ENCODE measurements at regions not wholly inside any gene's neighbourhood (a gene's known extent, or its start where the extent isn't known, plus 50 kb on each side); places are given as distances from the start of the nearest gene placed in this dataset.
"Not testable (repeated sequence)": the region's sequence is repeated elsewhere in the genome, so short reads cannot be mapped to it uniquely, and the experiment has no call there.

DNA sequence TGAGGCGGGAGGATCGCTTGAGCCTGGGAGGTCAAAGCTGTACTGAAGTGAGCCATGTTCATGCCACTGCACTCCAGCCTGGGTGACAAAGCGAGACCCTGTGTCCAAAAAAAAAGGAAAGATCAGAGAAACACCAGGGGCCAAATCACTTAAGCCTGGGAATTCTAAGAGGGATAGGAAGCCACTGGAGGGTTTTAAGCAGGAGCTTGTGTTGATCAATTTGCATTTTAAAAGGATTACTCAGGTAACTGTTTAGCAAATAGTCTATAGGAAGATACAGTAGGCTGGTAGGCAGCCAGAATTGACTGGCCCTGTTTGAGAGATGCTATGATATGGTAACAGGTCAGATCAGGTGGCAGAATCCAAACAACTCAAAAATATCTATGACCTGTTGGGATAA lies 162.7 kb downstream of the SPTSSA start:
- no peak for DNase-seq

DNA sequence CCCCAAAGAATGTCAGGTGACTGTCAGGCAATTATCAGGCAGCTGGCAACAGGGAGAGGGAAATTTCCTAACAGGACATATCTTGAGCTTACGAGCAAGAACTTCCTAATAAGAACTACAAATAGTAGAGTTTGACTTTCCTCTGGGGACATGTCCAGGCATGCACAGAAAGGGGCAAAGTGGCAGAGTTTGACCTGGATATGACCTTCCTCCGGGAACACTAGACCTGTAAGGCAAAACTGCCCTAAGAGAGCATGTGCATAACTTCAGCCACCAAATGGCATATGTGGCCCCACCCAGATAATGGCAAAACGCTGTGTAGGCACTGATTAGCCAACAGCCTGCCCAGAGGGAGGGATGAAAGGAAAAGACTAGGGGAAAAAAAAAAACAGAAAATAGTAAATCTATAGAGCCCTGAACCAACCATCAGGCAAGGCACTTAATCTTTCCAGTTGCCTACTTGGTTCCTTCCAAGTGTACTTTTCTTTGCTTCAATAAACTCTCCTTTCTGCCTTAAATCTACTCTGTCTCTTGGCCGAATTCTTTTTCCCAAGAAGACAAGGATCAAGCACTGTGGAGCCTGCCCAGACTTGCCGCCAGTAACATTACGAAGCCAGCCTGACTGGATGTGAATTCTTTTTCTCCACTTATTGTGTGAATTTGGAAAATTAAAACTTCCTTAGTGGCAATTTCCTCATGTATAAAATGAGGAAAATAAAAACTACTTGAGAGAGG lies 164.1 kb downstream of the SPTSSA start:
- DNase-seq: no peak

DNA sequence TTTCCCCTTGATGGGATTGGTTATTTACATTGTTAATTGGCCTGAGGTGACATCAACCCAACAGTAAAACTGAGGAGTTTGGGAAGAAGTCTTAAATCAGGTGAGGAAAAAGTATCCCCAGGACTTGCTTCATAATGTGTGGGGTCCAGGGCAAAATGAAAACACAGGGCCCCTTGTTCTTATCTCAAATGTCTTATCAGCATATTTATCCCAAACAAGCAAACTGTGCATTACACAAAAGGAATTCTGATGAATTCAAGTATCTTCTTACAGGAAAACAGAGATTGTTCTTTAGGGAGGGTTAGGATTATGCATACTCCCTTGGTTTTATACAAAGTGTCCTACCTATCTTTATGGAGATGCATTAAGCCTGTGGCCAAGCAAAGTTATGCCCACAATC lies 178.4 kb downstream of the SPTSSA start:
- no peak for DNase-seq

DNA sequence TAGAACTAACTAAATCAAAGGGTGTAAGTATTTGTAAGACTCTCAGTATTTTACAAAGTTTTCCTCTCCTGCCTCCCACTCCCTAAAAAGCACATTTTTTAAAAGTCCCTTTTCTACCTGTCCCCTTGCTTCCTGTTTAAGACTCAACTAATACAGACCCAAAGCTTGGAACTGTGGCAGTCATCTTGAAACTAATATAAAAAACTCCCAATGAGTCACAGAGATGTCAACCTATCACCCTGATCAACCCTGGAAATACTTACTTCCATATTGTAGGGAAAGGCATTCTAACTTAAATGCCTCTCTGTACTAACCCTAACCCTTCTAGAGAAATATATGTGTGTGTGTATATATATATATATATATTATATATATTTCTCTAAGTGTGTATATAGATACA lies 184.8 kb downstream of the SPTSSA start:
- no peak for DNase-seq

DNA sequence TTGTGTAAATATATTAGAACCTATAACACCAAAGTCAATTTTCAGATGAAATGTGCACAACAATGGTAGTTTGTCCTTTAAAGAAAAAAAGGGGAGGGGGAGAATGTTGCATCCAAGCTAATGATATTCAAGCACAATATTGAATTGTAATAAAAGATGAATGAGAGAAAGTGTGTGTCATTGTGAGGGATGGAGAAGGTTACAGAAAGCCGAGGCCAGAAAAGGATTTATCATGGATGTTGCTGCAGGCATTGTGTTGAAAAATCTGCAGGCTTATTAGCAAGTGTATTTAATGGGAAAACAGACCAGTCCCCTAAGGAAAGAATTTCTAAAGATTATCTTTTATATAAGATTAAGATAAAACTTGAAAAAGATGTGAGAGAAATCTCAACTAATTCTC lies 186.5 kb downstream of the SPTSSA start:
- no peak for DNase-seq

DNA sequence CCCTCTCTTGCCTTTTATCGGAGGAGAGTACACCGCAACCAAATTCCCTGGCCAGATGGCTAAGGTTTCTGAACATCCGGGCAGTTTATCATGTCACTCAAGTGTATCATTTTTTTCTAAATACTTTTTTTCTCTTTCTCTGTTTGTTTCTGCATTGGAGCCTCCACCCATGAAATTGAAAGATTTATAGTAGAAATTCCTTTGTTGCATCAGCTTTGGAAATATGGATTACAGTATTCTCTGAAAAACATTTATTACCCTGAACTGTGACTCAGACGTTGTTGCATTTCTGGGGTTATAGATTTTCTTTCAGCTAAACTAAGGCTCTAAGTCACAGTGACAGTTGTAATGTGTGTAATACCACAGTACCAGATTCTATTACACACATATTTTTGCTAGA lies 187.0 kb downstream of the SPTSSA start:
- no peak for DNase-seq

DNA sequence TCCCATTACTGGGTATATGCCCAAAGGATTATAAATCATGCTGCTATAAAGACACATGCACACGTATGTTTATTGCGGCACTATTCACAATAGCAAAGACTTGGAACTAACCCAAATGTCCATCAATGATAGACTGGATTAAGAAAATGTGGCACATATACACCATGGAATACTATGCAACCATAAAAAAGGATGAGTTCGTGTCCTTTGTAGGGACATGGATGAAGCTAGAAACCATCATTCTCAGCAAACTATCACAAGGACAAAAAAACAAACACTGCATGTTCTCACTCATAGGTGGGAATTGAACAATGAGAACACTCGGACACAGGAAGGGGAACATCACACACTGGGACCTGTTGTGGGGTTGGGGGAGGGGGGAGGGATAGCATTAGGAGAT lies 188.3 kb downstream of the SPTSSA start:
- DNase-seq: not testable (repeated sequence)

DNA sequence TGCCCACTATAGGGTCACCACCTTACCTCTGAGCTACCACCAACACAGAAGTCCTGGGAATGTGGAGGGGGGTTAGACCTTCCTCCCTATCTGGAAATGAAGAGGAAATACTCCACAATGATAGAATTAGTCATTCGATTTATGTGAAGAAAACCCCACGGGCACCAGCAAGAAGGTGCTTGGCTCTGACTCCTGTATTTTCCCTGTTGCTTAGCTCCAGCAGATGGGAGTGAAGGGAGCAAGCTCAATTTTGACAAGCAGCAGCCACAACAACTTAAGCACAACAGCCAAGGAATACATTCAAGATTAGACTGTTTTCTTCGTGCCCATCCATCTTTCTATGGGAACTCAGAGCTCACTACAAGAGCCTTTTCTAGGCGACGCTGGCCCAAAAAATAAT lies 191.7 kb downstream of the SPTSSA start:
- no peak for DNase-seq

DNA sequence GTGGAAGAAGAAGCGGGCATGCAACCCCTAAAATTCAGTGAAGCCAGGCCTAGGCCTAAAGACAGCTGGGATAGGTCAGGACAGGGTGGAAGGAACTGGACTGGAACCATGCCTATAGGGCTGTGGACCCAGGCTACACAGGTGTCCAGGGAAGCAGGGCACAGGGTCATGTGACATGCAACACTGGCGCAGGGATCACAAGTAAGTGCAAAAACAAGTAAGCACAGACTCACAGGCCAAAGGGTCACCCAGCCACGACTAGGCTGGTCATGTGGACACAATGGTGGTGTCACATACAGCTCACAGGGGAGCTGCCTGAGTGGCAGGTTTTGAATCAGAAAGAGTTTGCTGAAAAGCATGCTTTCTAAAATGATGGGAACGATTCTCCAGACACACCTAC lies 195.7 kb downstream of the SPTSSA start:
- DNase-seq: no peak

DNA sequence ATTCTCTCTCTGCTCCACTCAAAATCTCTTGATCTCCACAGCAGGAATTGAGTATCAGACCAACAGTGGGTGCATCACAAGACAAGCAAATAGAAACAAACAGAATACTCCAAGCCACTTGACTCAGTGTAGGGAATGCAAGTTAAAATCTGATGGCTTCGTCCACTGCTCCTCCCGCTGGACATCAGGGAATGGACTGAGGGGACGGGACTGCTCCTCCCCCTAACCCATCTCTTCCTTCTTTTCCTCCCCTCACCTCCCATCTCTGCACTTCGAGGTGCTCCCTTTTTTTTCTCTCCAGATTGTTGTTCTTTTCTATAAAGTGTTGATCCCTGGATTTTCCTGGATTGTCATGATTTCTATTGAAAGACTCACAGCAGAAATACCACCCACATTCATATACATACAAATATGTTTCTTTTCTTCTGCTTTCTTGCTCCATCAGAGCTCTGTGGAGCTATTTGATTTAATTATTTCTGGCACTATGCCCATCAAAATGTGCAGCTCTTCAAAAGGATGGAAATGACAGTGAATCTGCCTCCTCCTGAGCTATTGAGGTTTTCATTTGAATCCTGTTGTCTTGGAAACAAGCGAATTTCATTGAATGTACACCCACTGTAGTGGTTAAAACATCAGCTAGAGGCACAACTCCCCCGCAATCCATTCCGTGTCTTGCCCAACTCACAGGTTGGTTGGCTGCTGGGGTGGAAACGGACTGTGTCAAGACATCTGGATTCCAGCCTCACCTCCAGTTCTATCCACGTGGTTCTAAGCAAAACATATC lies 199.7 kb downstream of the SPTSSA start:
- no peak for DNase-seq

DNA sequence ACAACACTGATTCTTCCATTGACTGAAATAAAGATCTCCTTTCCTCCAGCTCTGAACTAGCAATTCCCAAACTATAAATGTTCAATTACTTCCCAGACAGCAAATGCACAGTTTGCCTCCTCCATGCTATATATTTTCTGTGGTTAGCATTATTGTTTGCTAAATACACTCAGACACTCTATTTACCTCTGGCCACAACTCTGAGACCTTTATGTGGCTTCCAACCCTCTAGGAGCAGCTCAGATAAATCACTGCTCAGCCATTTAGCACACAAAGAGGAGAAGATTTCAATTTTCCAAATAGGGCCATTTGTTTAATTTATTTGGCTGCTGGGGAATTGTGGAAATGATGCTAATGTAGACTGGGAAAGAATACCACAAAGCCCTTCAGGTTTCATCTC lies 202.0 kb downstream of the SPTSSA start:
- no peak for DNase-seq

DNA sequence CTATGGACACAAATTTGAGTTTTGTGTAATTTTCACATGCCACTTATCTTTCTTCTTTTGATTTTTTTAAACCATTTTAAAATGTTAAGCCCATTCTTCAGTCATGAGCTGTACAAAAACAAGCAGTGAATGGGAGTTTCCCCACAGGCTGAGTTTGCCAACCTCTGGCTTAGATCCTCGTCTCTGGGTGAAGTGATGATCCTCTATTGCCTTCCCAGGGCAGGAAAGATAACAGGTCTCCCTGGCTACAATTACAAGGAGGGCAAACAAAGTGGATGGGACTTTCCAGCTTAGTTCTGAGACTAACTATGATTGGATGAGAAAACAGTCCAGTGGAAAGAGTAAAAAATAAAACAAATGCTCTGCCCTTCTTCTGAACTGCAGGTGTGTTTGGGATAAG lies 203.7 kb downstream of the SPTSSA start:
- peak; percentile 79 for DNase-seq

DNA sequence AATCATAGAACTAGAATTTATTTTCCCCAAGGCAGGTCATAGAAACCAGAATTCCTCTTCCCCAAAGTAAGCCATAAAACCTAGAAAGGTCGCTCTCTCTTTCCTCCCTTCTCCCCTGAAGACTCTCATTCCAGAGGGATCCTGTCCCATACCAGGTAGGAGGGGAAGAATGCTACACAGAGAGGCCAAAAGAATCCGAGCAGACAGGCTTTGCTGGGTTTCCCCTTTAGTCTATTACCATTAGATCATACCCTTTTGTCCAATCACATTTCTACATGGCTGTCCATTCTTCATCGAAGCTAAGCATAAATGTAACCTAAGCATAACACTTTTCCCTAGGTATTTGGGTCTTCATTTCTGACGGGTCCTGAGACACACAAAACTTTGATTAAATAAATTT lies 204.5 kb downstream of the SPTSSA start:
- DNase-seq: no peak

DNA sequence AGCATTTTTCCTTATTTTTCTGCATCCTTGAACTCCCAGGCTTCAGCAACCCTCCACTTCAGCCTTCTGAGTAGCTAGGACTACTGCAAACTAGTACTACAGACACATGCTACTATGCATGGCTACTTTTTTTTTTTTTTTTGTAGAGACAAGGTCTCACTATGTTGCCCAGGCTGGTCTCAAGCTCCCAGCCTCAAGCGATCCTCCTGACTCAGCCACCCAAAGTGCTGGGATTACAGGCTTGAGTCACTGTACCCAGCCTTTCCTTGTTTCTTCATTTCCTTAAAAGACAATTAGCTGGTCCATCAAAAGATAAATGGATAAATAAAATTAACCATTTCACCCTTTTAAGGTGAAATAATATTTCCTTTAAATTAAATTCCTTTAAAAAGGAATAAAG lies 205.8 kb downstream of the SPTSSA start:
- no peak for DNase-seq

DNA sequence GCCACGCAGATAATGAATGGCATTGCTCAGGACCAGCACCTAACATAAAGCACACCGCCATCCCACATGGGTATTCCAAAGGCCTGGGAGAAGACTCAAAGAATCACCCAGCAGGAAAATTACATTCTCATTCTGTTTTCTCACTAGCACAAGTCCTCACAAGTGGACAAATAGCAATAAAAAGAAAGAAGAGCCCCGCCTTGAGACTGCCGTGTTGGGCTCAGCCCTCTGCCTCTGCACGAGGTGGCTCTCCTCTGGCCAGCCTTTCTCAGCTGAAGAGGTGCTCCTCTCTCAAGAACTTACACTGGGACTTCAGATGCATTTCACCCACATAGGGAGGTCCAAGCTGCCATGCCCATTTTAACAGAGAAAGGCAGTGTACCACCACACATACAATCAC lies 207.5 kb downstream of the SPTSSA start:
- DNase-seq: no peak

DNA sequence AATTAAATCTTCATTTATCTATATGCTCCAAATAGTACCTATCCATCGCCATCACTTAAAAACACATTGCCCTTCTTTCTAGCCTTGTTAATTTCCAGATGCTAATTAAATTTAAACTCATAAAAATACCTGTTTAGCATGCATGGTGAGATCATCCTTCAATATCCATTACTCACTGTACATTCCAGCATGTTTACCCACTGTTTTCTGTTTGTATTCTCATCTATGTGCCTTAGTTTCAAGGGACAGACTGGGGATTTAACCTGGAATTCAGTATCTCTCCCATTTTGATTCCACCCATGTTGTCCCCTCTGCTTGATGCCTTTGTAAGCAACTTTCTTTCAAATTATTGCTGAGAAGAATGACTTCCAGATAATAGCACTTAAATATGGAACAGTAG lies 208.0 kb downstream of the SPTSSA start:
- no peak for DNase-seq

DNA sequence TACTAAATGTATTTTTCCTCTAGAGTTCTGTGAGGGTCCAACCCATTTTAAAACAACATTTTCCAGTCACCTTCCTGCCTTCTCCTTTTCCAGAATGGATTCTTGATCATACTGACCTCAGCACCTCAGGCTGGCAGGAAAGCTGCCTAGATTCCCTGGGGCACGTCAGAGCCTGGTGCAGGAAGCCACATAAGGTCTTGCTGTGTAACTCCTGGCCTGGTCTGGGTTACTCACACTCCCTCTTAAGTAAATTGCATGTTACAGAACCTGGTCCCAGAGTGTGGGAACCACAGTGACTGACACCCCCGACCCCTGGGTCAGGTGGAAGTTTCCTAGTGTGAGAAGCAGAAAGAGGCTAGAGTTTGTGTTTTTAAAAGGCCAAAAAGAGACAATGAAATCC lies 209.8 kb downstream of the SPTSSA start:
- no peak for DNase-seq

DNA sequence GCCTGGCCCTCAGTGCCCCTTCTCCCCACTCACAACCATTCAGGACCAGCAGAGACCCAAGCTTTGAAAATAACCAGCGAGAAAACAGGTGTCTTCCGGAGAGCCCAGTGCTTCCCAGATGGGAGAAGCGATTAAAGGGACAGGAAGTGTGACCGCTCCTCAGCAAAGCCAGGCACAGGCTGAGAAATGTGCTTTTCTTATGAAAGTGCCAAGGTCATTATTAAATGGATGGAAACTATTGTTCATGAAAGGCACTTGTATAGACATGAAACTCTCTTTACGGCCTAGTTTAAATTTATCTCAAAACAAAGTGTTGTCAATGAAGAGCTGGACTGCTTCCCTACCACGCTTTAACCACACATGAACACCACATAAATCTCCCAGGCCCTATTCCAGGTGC lies 210.4 kb downstream of the SPTSSA start:
- DNase-seq: no peak

DNA sequence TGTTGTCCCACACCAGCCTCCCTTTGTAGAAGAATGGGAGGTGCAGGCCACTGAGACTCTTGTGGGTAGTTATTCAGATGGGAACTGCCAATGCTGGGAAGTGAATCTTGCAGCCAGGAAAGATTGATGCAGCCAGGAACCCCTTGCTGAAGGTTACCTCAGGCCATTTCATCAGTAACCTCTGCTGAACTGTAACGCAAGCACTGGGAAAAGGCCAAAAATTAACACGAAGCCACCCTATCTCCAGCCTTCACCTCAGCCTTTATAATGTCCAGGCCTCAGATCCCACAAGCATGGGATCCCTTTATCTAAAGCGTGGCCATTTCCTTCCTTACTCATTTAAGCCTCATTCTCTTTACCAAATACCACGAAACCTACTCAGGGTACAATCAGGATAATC lies 211.1 kb downstream of the SPTSSA start:
- no peak for DNase-seq

DNA sequence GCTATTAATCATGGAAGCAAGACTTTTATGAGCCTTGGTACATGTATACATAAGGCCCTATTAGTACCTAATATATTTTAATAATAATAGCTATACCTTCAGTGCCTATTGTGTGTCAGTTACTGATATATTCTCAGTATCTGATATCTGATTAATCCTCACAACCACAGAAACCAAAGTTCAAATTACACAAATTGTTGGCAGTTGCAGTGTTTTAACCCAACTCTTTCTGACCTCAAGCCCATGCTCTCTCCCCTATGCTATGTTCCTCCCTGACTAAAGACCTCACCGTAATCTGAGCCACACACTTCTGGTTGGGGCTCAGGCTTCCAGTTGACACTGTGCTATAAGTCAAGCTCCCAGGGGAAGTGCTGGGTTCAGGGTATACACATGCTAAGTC lies 214.4 kb downstream of the SPTSSA start:
- no peak for DNase-seq

DNA sequence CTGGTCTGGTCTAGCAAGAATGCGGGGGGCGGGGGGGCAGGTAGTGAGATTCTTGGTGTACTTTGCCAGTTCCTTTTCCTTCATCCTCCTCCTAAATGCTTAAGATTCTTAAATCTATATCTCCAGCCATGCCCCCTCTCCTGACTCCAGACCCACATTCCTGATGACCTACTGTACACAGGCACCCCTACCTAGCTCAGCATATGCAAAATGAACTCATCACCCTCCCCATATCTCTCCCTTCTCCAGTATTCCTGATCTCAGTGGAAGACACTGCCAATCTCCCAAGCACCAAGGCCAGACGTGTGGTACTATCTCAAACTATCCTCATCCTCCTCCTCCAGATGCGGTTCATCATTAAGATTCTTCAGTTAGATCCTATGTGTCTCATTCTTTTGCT lies 215.8 kb downstream of the SPTSSA start:
- DNase-seq: no peak

DNA sequence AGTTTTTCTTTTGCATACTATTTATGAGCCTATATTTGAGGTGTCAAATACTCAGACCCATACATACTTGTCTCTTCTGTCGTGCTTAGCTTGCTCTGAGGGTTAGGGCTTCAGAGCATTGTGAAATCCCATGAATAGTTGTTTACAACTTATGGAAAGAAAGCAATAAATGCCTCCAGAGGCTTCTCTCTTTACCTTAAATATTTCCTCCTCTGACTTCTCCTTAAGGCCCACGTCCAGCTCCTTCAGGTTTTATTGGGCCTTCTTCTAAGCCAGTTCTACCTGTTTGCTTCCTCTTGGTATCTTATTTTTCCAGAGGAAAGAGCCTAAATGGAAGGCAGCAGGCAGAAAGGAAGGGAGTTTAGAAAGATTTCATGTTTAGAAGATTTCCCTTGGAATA lies 218.6 kb downstream of the SPTSSA start:
- no peak for DNase-seq

DNA sequence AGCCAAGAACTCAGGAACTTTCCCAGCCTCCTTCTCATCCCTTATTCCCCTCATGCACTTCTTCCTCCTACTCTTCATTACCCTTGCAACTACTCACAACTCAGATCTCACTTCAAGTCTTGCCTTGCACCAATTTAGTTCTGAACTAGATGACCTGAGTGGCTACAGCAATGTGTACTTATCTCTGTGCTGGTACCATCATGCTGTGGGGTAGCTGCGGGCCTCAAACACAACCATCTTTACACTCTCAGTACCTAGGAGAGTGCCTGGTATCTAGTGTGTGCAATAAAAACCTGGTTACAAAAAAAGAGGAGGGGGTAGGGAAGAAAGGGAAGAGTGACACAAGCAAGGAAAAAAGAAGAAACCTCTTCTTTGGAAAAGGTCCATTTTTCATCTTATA lies 219.0 kb downstream of the SPTSSA start:
- DNase-seq: no peak

DNA sequence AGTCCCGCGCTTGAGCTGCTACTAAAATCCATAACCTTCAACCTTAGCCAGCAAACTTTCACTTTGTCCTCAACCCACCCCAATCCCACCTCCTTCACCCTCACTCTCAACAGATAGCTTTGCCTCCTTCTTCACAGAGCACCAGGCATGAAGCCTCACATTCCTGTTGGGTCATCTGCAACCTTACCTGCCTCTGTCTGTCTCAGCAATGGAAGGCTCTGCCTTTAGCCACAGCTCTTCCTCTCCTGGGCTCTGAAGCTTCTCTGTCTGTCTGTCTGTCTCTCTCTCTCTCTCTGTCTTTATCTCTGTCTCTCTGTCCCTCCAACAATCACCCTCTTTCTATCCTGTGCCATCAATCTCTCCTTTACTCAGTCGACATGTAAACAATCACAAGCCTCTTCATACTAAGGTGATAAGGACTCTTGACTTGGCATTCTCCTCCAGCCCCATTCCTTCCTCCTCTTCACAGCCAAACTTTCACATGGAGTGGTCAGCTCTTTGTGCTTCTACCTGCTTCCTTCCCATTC lies 220.8 kb downstream of the SPTSSA start:
- no peak for DNase-seq

DNA sequence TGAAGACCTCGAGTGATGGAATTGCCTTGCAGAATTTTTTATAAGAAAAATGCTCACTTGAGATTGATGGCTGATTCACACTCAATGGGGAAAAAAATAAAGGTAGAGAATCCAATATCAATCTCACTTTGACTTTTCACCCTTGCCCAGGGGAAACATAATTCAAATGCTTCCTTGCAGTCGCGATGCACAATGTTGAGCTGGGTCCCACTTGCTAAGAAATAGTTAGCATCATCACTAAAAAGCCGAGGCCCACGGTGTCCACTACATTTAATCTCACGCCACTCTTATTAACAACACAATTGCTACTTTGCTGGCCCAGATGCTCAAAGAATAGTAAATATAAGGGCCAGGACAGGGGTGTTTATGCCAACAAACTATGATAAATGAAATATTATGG lies 223.4 kb downstream of the SPTSSA start:
- no peak for DNase-seq
